ENCODE measurements at regions not wholly inside any gene's neighbourhood (a gene's known extent, or its start where the extent isn't known, plus 50 kb on each side); places are given as distances from the start of the nearest gene placed in this dataset.

- Mint-ChIP-seq H3K4me1 (ENCODE audit: unreplicated experiment) (peaks cover under 1% of the 10 kb centered on the region), H3K4me3 (ENCODE audit: unreplicated experiment) (no peak overlapping the region), H3K27me3 (ENCODE audit: unreplicated experiment) (no peaks in the 10 kb centered on the region), H3K36me3 (ENCODE audit: unreplicated experiment) (no peaks in the 10 kb centered on the region), H3K9me3 (ENCODE audit: unreplicated experiment) (no peaks in the 10 kb centered on the region), H3K27ac (ENCODE audit: unreplicated experiment) (no peak overlapping the region)
- DNase-seq (ENCODE audit: extremely low spot score, unreplicated experiment) = no peak
- TF ChIP-seq CTCF (IDR thresholded peaks at IDR 0.05) = no peak
These were observed 899.3 kb upstream of the RAG2 start for GRCh38 chr11:37497326-37497725.

- Mint-ChIP-seq H3K9me3 (ENCODE audit: unreplicated experiment) (no peaks in the 10 kb centered on the region), H3K4me3 (ENCODE audit: unreplicated experiment) (no peak overlapping the region), H3K27ac (ENCODE audit: unreplicated experiment) (no peak overlapping the region), H3K27me3 (ENCODE audit: unreplicated experiment) (no peaks in the 10 kb centered on the region), H3K36me3 (ENCODE audit: unreplicated experiment) (no peaks in the 10 kb centered on the region), H3K4me1 (ENCODE audit: unreplicated experiment) (no peaks in the 10 kb centered on the region)
- no peak for DNase-seq (ENCODE audit: extremely low spot score, unreplicated experiment)
- TF ChIP-seq CTCF (IDR thresholded peaks at IDR 0.05) = no peak
These were observed 898.2 kb upstream of the RAG2 start for GRCh38 chr11:37496201-37496600.

GRCh38 chr11:37484298-37484697 lies 886.3 kb upstream of the RAG2 start:
- no peak overlapping the region for H3K4me3 Mint-ChIP-seq (ENCODE audit: unreplicated experiment)
- no peak for TF ChIP-seq CTCF (IDR thresholded peaks at IDR 0.05)
- H3K4me1 Mint-ChIP-seq (ENCODE audit: unreplicated experiment) = peaks cover 3% of the 10 kb centered on the region
- no peak for DNase-seq (ENCODE audit: extremely low spot score, unreplicated experiment)
- H3K27ac Mint-ChIP-seq (ENCODE audit: unreplicated experiment) = no peak overlapping the region
- H3K27me3 Mint-ChIP-seq (ENCODE audit: unreplicated experiment) = no peaks in the 10 kb centered on the region
- no peaks in the 10 kb centered on the region for H3K36me3 Mint-ChIP-seq (ENCODE audit: unreplicated experiment)
- no peaks in the 10 kb centered on the region for H3K9me3 Mint-ChIP-seq (ENCODE audit: unreplicated experiment)

- Mint-ChIP-seq H3K4me3 (ENCODE audit: unreplicated experiment) (no peak overlapping the region), H3K27me3 (ENCODE audit: unreplicated experiment) (no peaks in the 10 kb centered on the region), H3K4me1 (ENCODE audit: unreplicated experiment) (peaks cover 3% of the 10 kb centered on the region), H3K9me3 (ENCODE audit: unreplicated experiment) (no peaks in the 10 kb centered on the region), H3K36me3 (ENCODE audit: unreplicated experiment) (no peaks in the 10 kb centered on the region), H3K27ac (ENCODE audit: unreplicated experiment) (no peak overlapping the region)
- no peak for TF ChIP-seq CTCF (IDR thresholded peaks at IDR 0.05)
- no peak for DNase-seq (ENCODE audit: extremely low spot score, unreplicated experiment)
These were observed 885.7 kb upstream of the RAG2 start for GRCh38 chr11:37483761-37484160.

- H3K4me1 Mint-ChIP-seq (ENCODE audit: unreplicated experiment) = peaks cover 19% of the 10 kb centered on the region
- DNase-seq (ENCODE audit: extremely low spot score, unreplicated experiment) = no peak
- no peaks in the 10 kb centered on the region for H3K27me3 Mint-ChIP-seq (ENCODE audit: unreplicated experiment)
- H3K9me3 Mint-ChIP-seq (ENCODE audit: unreplicated experiment) = no peaks in the 10 kb centered on the region
- H3K4me3 Mint-ChIP-seq (ENCODE audit: unreplicated experiment) = peak overlapping the region; percentile 2
- H3K27ac Mint-ChIP-seq (ENCODE audit: unreplicated experiment) = no peak overlapping the region
- TF ChIP-seq CTCF (IDR thresholded peaks at IDR 0.05) = no peak
- no peaks in the 10 kb centered on the region for H3K36me3 Mint-ChIP-seq (ENCODE audit: unreplicated experiment)
These were observed 876.9 kb upstream of the RAG2 start for GRCh38 chr11:37474889-37475288.

Measured in osteocyte (in vitro differentiated cells).